ENCODE measurements at regions not wholly inside any gene's neighbourhood (a gene's known extent, or its start where the extent isn't known, plus 50 kb on each side); places are given as distances from the start of the nearest gene placed in this dataset.

DNA sequence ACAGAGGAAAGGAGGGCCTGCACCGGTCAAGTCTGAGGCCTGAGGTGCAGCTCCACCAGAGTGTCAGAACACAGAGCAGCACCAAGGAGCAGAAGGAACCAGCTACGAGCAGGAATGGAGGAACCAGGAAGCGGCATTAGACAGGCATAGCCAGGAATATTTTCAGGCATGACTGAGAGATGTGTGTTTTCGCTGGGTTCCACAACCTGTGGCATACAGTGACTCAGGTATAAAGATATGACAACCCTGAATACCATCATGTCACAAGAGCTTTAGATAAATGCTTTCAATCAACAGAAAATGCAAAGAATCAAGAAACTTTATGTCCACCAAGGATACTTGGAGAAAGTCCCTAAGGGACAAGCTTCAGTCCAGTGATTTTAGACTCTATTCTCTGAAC is 189.3 kb upstream of the NRIP1 start:
- TF ChIP-seq, protein P1, sequence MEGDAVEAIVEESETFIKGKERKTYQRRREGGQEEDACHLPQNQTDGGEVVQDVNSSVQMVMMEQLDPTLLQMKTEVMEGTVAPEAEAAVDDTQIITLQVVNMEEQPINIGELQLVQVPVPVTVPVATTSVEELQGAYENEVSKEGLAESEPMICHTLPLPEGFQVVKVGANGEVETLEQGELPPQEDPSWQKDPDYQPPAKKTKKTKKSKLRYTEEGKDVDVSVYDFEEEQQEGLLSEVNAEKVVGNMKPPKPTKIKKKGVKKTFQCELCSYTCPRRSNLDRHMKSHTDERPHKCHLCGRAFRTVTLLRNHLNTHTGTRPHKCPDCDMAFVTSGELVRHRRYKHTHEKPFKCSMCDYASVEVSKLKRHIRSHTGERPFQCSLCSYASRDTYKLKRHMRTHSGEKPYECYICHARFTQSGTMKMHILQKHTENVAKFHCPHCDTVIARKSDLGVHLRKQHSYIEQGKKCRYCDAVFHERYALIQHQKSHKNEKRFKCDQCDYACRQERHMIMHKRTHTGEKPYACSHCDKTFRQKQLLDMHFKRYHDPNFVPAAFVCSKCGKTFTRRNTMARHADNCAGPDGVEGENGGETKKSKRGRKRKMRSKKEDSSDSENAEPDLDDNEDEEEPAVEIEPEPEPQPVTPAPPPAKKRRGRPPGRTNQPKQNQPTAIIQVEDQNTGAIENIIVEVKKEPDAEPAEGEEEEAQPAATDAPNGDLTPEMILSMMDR (IDR thresholded peaks at IDR 0.05), result no peak
- Histone ChIP-seq H3K4me1 (no peaks in the 10 kb centered on the region), H3K27ac (no peak overlapping the region), H3K4me3 (no peak overlapping the region), H3K27me3 (no peaks in the 10 kb centered on the region), H3K36me3 (no peaks in the 10 kb centered on the region), H3K9me3 (no peaks in the 10 kb centered on the region)
- ATAC-seq (no peak), DNase-seq (no peak)
- intact Hi-C loops (cut with DNase I), result no loop called here

DNA sequence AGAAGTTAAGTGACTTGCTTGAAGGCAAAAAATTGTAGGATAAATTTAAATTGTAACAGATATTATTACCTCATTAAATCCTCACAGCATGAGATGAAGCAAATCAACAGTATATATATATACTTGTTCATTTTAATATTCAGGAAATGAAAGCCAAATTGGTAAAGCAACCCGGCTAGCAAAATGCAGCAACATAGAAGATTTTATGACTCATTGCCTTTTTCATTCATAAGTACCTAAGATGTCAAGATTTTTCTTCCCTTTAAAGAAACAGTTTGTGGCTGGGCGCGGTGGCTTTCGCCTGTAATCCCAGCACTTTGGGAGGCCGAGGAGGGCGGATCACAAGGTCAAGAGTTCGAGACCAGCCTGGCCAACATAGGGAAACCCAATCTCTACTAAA is 190.5 kb upstream of the NRIP1 start:
- no peak for DNase-seq
- TF ChIP-seq, protein P1 (IDR thresholded peaks at IDR 0.05), result no peak
- Histone ChIP-seq H3K4me3 (no peak overlapping the region), H3K4me1 (no peaks in the 10 kb centered on the region), H3K27me3 (no peaks in the 10 kb centered on the region), H3K36me3 (no peaks in the 10 kb centered on the region), H3K27ac (no peak overlapping the region), H3K9me3 (no peaks in the 10 kb centered on the region)
- ATAC-seq, result no peak
- intact Hi-C loops (cut with DNase I), result no loop called here

DNA sequence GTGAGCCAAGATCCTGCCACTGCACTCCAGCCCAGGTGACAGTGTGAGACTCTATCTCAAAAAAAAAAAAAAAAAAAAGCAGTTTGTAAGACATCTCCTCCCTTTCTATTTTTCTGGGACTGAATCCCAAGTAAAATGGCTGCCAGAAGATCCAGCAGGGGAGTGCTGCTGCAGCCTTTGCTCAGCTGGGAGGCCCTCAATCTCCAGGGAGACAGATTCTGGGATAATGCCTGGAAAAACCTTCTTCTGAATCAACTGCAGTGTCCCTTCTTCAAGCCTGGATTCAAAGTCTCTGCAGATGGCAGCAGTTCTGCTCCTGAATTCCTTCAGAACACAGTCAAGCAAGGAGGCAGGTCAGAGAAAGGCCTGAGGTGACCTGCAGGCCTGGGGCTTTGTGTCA is 191.0 kb upstream of the NRIP1 start:
- no peaks in the 10 kb centered on the region for H3K9me3 ChIP-seq
- TF ChIP-seq, protein P1 (IDR thresholded peaks at IDR 0.05), result no peak
- DNase-seq, result no peak
- H3K27ac ChIP-seq, result no peak overlapping the region
- intact Hi-C loops (cut with DNase I), result no loop called here
- no peak for ATAC-seq
- H3K4me3 ChIP-seq, result no peak overlapping the region
- no peaks in the 10 kb centered on the region for H3K27me3 ChIP-seq
- no peaks in the 10 kb centered on the region for H3K4me1 ChIP-seq
- H3K36me3 ChIP-seq, result no peaks in the 10 kb centered on the region

DNA sequence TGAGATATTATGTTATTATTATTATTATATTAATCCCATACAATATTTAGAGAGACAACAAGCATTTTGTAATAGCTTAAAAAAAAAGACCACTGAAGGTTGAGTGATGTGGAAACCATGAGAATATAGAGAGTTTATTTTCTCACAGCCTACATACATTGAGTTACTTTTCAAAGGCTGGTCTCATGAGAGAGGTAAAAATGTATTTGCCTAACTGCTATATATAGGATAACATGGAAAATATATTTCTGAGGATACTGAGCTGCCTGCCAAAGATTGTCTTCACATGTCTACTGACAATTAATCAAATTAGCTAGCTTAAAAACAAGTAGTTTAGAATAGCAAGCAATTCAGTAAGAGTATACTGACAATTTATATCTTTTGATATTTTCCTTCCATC is 192.2 kb upstream of the NRIP1 start:
- ATAC-seq (no peak), DNase-seq (no peak)
- Histone ChIP-seq H3K4me1 (no peaks in the 10 kb centered on the region), H3K4me3 (no peak overlapping the region), H3K27ac (no peak overlapping the region), H3K27me3 (no peaks in the 10 kb centered on the region), H3K36me3 (no peaks in the 10 kb centered on the region), H3K9me3 (no peaks in the 10 kb centered on the region)
- intact Hi-C loops (cut with DNase I), result no loop called here
- TF ChIP-seq, protein P1 (IDR thresholded peaks at IDR 0.05), result no peak

DNA sequence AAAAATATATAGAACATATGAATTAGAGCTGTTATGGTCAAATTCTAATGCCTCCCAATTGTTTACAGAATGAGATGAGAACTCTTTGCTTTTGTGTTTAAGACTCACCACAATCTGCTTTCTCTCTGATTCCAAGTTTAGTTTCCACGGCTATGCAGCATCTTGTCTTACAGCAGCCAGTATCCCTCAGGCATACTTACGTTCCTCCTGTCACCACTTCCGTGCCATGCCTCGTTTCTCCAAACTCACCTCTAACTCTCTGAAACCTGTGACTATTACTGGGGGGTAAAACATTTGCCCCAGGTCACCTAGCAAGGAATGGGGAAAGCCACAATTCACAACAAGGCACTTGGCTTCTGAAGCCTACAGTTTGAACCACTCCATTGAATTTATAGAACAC is 192.8 kb upstream of the NRIP1 start:
- Histone ChIP-seq H3K9me3 (no peaks in the 10 kb centered on the region), H3K36me3 (no peaks in the 10 kb centered on the region), H3K4me1 (no peaks in the 10 kb centered on the region), H3K27me3 (no peaks in the 10 kb centered on the region), H3K27ac (no peak overlapping the region), H3K4me3 (no peak overlapping the region)
- ATAC-seq (no peak), DNase-seq (no peak)
- intact Hi-C loops (cut with DNase I), result no loop called here
- TF ChIP-seq, protein P1 (IDR thresholded peaks at IDR 0.05), result no peak

DNA sequence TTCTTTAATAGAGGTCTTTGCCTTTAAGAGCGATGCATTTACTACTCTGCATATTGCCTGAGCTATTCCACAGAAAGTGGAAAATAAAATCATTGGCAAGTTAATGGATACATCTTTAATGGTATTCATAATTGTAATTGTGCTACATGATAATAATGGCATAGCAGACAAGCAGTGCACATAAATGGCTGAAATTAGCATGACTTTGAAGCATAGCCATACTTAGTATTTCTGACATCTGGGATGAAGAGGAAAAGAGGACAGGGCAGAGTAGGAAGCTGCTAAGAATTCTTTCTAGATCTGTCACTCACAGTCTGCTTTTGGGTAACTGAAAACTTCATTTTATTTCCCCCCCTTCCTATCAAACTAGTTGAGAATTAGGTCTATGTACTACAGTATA is 195.0 kb upstream of the NRIP1 start:
- intact Hi-C loops (cut with DNase I), result no loop called here
- ATAC-seq, result no peak
- TF ChIP-seq, protein P1 (IDR thresholded peaks at IDR 0.05), result no peak
- H3K4me3 ChIP-seq, result no peak overlapping the region
- H3K27ac ChIP-seq, result no peak overlapping the region
- H3K4me1 ChIP-seq, result no peaks in the 10 kb centered on the region
- H3K27me3 ChIP-seq, result no peaks in the 10 kb centered on the region
- DNase-seq, result no peak
- H3K9me3 ChIP-seq, result no peaks in the 10 kb centered on the region
- H3K36me3 ChIP-seq, result no peaks in the 10 kb centered on the region
